Right lobe of liver (tissue), 4 donors: ENCODE measurements at regions not wholly inside any gene's neighbourhood (a gene's known extent, or its start where the extent isn't known, plus 50 kb on each side); places are given as distances from the start of the nearest gene placed in this dataset.

ENCODE experiments used
- CTCF ChIP-seq, 4 donors: fragments of 200-600 bp in 3 of 4; fragments of 450-650 bp in 1 of 4; IDR thresholded peaks; one replicate each; pipeline versions ENCODE4 v1.5.1 to v1.8.0; 2016 to 2022; ENCODE audit warnings: antibody characterized with exemption in 4 of 4, mild to moderate bottlenecking in 2 of 4
- POLR2A ChIP-seq: fragments of 450-650 bp; IDR thresholded peaks from one replicate; pipeline ENCODE4 v1.6.1; 2017; ENCODE audit warnings: antibody characterized with exemption, mild to moderate bottlenecking
- donor health status: DM: no; HTN: no; CAD: no.
- donor health status: DM: no; HTN: no; CAD: no.
- donor health status: DM: no; HTN: yes; CAD: no.

- TF ChIP-seq POLR2A (no peak), CTCF (IDR thresholded peaks at IDR 0.05) (no peak)
These were observed 1057.0 kb upstream of the SLIT2 start for GRCh38 chr4:19194672-19195071.
